ENCODE measurements at regions not wholly inside any gene's neighbourhood (a gene's known extent, or its start where the extent isn't known, plus 50 kb on each side); places are given as distances from the start of the nearest gene placed in this dataset.

- no peak for TF ChIP-seq ATF2 (tag by site-specific recombination; IDR thresholded peaks at IDR 0.05; ENCODE audit: low read depth)
Observed at GRCh38 chr14:96986256-96987085, 189.3 kb downstream of the VRK1 start (continued).

GRCh38 chr14:96987086-96987474 is 189.9 kb downstream of the VRK1 start:
- no peaks in the 10 kb centered on the region for H3K36me3 ChIP-seq (ENCODE audit: control insufficient read depth in 2 of 2, insufficient read depth in 1 of 2, low read length in 2 of 2)
- H3K4me1 ChIP-seq (ENCODE audit: control insufficient read depth, insufficient read depth, low read length), result no peaks in the 10 kb centered on the region
- no peak overlapping the region for H3K27ac ChIP-seq (ENCODE audit: extremely low read depth, low read depth, low read length)
- ChIA-PET POLR2A (no interaction called here), CTCF (no interaction called here)
- H3K4me3 ChIP-seq (ENCODE audit: low read depth, low read length), result no peak overlapping the region
- no peaks in the 10 kb centered on the region for H3K9me3 ChIP-seq (ENCODE audit: control insufficient read depth, insufficient read depth, low read depth, low read length)
- TF ChIP-seq ZEB2 (tag by site-specific recombination; IDR thresholded peaks at IDR 0.05), result no peak
- TF ChIP-seq ZNF214 (tag by site-specific recombination; IDR thresholded peaks at IDR 0.05; ENCODE audit: borderline replicate concordance), result no peak
- TF ChIP-seq EGR2 (tag by site-specific recombination; IDR thresholded peaks at IDR 0.05; ENCODE audit: low read depth), result no peak
- TF ChIP-seq MYNN (tag by site-specific recombination; IDR thresholded peaks at IDR 0.05; ENCODE audit: borderline replicate concordance), result no peak
- no peak for TF ChIP-seq ZNF274 (IDR thresholded peaks at IDR 0.05; ENCODE audit: low read length)
- no peak for TF ChIP-seq ZNF274 (tag by site-specific recombination; IDR thresholded peaks at IDR 0.05; ENCODE audit: borderline replicate concordance)
- TF ChIP-seq ZNF423 (tag by site-specific recombination; IDR thresholded peaks at IDR 0.05), result no peak
- TF ChIP-seq ZNF248 (tag by site-specific recombination; IDR thresholded peaks at IDR 0.05), result no peak
- no peak for TF ChIP-seq ZNF449 (tag by site-specific recombination; IDR thresholded peaks at IDR 0.05)
- no peak for TF ChIP-seq ZNF132 (tag by site-specific recombination; IDR thresholded peaks at IDR 0.05; ENCODE audit: borderline replicate concordance)
- no peak for TF ChIP-seq PRDM6 (tag by site-specific recombination; IDR thresholded peaks at IDR 0.05)
- no peak for TF ChIP-seq KLF16 (tag by site-specific recombination; IDR thresholded peaks at IDR 0.05)
- no peak for TF ChIP-seq KLF7 (tag by site-specific recombination; IDR thresholded peaks at IDR 0.05; ENCODE audit: borderline replicate concordance)
- TF ChIP-seq ZNF664 (tag by site-specific recombination; IDR thresholded peaks at IDR 0.05), result no peak
- no peak for TF ChIP-seq ZNF488 (tag by site-specific recombination; IDR thresholded peaks at IDR 0.05)
- no peak for TF ChIP-seq ZNF223 (tag by site-specific recombination; IDR thresholded peaks at IDR 0.05)
- no peak for TF ChIP-seq ZNF48 (tag by site-specific recombination; IDR thresholded peaks at IDR 0.05)
- no peak for TF ChIP-seq GLIS2 (tag by site-specific recombination; IDR thresholded peaks at IDR 0.05)
- no peak for TF ChIP-seq ZNF843 (tag by site-specific recombination; IDR thresholded peaks at IDR 0.05)
- no peak for TF ChIP-seq ZNF677 (tag by site-specific recombination; IDR thresholded peaks at IDR 0.05)
- TF ChIP-seq ZNF629 (tag by site-specific recombination; IDR thresholded peaks at IDR 0.05), result no peak
